Activated CD4-positive, alpha-beta T cell treated with anti-CD3 and anti-CD28 coated beads, Interleukin-2, amount 50 U/mL, for 16 hours (primary cell): ENCODE measurements at regions not wholly inside any gene's neighbourhood (a gene's known extent, or its start where the extent isn't known, plus 50 kb on each side); places are given as distances from the start of the nearest gene placed in this dataset.

Source experiments
- DNase-seq: peaks from one replicate; pipeline ENCODE4 v3.0.0-alpha.2; 2020

DNA sequence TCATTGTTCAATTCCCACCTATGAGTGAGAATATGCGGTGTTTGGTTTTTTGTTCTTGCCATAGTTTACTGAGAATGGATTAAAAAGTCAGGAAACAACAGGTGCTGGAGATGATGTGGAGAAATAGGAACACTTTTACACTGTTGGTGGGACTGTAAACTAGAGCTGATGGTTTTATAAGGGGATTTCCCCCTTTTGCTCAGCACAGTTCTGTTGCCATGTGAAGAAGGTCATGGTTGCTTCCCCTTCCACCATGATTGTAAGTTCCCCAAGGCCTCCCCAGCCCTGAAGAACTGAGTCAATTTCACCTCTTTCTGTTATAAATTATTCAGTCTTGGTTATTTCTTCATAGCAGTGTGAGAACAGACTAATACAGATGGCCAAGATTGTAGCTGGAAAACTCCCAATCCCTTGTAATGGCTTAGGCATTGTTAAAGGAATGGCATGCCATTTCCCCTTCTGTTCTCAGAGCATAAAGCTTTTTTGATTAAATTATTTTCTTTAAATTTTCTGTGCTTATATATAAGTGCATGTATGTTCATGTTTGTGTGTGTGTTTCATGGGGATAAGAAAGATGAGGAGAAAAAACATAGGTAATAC lies 144.8 kb downstream of the BACH1 start:
- no peak for DNase-seq

GRCh38 chr21:29448766-29449165 lies 150.0 kb downstream of the BACH1 start:
- DNase-seq: no peak

GRCh38 chr21:29449306-29449950 lies 150.7 kb downstream of the BACH1 start:
- peak; percentile 18 for DNase-seq

DNA sequence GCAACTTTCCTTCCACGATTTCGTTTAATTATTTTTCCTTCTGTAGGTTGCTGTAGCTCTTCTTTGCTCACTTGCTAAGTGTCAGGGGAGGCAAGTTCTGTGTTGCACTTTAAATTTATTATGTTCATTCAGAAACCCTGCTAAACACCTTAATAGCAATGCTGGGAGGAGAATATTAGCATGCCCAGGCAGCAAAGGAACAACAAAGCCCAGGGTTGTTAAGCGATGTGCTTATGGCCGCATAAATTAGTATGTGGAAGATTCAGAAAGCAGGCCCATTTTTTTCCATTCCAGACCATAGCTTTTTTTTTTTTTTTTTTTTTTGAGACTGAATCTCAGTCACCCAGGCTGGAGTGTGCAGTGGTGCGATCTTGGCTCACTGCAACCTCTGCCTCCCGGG lies 151.3 kb downstream of the BACH1 start:
- no peak for DNase-seq

- no peak for DNase-seq
Measured at GRCh38 chr21:29453511-29453910, 154.8 kb downstream of the BACH1 start.

- DNase-seq: no peak
Measured at GRCh38 chr21:29454179-29454578, 155.5 kb downstream of the BACH1 start.

DNA sequence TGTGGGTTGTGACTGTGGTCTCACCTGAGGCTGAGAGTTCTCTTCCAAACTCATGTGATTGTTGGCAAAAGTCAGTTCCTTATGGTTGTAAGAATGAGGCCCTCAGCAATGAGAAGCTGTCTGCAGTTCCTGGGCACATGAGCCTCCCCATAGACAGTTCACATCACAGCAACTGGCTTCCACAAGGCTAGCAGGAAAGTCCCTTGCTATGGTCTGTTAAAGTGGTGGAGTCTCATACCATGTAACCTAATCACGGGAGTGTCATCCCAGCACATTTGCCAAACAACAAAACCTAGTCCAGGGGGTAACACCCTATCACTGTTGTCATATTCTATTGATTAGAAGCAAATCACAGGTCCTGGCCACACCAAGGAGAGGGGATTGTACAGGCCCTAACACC lies 163.8 kb downstream of the BACH1 start:
- DNase-seq: no peak

- no peak for DNase-seq
Measured at GRCh38 chr21:29465546-29465945, 166.8 kb downstream of the BACH1 start.

- no peak for DNase-seq
Measured at GRCh38 chr21:29466532-29466931, 167.8 kb downstream of the BACH1 start.

GRCh38 chr21:29470397-29470796 lies 171.7 kb downstream of the BACH1 start:
- DNase-seq: no peak

DNA sequence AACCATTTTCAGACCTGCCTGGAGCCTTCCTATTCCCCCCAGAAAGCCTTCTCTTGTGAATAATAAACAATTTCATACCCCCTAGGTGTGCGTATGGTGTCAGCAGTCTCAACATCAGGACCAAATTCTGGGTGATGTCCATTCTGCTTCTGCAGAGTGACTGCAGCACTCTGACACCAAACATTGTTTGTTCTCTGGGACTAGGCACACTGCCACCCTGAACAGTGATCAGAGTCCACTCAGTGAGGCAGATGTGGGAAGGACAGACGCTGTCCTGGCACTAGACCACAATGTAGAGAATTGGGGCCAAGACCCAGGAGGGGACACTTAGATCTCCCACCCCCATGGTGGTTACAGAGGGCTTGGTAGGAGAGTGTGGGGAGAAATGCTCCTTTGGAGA lies 175.1 kb downstream of the BACH1 start:
- DNase-seq: no peak

DNA sequence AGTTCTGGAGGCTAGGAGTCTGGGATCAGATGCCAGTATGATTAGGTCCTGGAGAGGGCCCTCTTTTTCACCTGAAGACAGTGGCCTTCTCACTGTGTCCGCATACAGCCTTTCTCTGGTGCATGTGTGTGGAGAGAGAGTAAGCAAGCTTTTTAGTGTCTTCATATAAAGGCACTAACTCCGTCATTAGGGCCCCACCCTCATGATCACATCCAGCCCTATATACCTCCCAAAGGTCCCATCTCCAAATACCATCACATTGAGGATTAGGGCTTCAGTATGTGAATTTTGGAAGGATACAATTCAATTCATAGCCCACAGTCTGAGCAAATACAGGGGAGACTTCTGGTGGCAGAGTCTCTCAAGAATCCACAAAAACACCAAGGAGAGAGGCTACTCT lies 176.6 kb downstream of the BACH1 start:
- DNase-seq: no peak

- DNase-seq: no peak
Measured at GRCh38 chr21:29477347-29477746, 178.6 kb downstream of the BACH1 start.

GRCh38 chr21:29477941-29478340 lies 179.2 kb downstream of the BACH1 start:
- DNase-seq: no peak

GRCh38 chr21:29481081-29481480 lies 182.4 kb downstream of the BACH1 start:
- no peak for DNase-seq

GRCh38 chr21:29481641-29482040 lies 182.9 kb downstream of the BACH1 start:
- no peak for DNase-seq

DNA sequence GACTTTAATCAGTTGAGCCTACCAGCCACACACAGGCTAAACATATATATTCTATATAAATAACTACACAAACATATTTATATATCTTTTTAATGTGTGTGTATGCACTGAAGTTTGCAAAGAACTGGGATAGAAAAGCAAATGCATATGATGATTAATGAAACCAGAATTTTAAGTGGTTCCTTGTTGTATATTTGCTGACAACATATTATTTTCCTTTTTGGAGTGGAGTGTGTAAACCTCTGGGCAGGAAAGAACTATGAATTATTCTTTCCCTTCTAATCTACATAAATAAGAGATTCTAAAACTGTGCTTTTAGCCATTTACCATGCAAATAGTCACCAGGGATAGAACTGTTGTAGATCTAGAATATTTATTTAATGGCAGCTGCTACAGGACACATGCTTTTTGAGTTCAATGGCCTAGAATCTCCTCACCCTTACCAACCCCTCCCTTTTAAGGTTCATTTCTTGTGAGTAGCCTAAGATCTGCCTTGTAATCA lies 187.6 kb downstream of the BACH1 start:
- DNase-seq: no peak
